Sigmoid colon (tissue), 6 donors: ENCODE measurements at regions not wholly inside any gene's neighbourhood (a gene's known extent, or its start where the extent isn't known, plus 50 kb on each side); places are given as distances from the start of the nearest gene placed in this dataset.
A peak's percentile ranks its signal among the peaks of the same experiment; 100 is the strongest.

ENCODE experiments used
- DNase-seq: peaks from one replicate; pipeline ENCODE4 v3.0.0-alpha.2; 2019
- H3K27ac ChIP-seq, 4 donors: fragments of 200-600 bp; sonication (generic); one replicate each; pipeline ENCODE4 v1.5.1; 2016 to 2019; ENCODE audit warnings: mild to moderate bottlenecking in 1 of 4
- H3K27me3 ChIP-seq, 3 donors: fragments of 200-600 bp; sonication (generic); one replicate each; pipeline ENCODE4 v1.5.1; 2019; ENCODE audit warnings: mild to moderate bottlenecking in 1 of 3
- H3K36me3 ChIP-seq, 4 donors: fragments of 200-600 bp; sonication (generic); one replicate each; pipeline ENCODE4 v1.5.1; 2016 to 2019
- H3K4me1 ChIP-seq, 4 donors: fragments of 200-600 bp; sonication (generic); one replicate each; pipeline ENCODE4 v1.5.1; 2017 to 2019
- H3K4me3 ChIP-seq, 4 donors: fragments of 200-600 bp; sonication (generic); one replicate each; pipeline ENCODE4 v1.5.1; 2017 to 2019; ENCODE audit warnings: mild to moderate bottlenecking in 2 of 4, moderate library complexity in 1 of 4
- H3K9me3 ChIP-seq, 4 donors: fragments of 200-600 bp in 3 of 4; sonication (generic) in 3 of 4; one replicate each; pipeline versions ENCODE4 v1.5.1 to v1.6.1; 2013 to 2019
- CTCF ChIP-seq, 4 experiments: fragments of 450-650 bp in 3 of 4; fragments of 200-600 bp in 1 of 4; IDR thresholded peaks; one replicate each; pipeline ENCODE4 v1.5.1; 2016 to 2019; ENCODE audit warnings: antibody characterized with exemption in 4 of 4, mild to moderate bottlenecking in 3 of 4, moderate library complexity in 2 of 4
- EP300 ChIP-seq, 4 donors: sonication (generic); formaldehyde crosslinking; IDR thresholded peaks; one replicate each; pipeline ENCODE4 v1.6.1; 2017; ENCODE audit warnings: antibody characterized with exemption in 4 of 4
- POLR2A ChIP-seq, 2 donors: fragments of 450-650 bp; IDR thresholded peaks; one replicate each; pipeline ENCODE4 v1.6.1; 2016; ENCODE audit warnings: antibody characterized with exemption in 2 of 2, mild to moderate bottlenecking in 2 of 2, moderate library complexity in 2 of 2
- POLR2AphosphoS5 ChIP-seq, 4 donors: sonication (generic); formaldehyde crosslinking; IDR thresholded peaks; one replicate each; pipeline ENCODE4 v1.6.1; 2017; ENCODE audit warnings: antibody characterized with exemption in 4 of 4
- WGBS, 2 donors: extraction: QIAGEN DNeasy Blood & Tissue Kit; methylation state at CpG; one replicate each; pipeline ENCODE4 v1.1.7; 2013; 5-methylcytosine and 5-hydroxymethylcytosine counted together
- intact Hi-C: fragments of 100-400 bp; cut with DNase I; formaldehyde crosslinking; loops from one replicate; pipeline ENCODE4 v1.15.1; 2023
- donor health status: healthy with polysubstance abuse.
- donor health status: healthy.

- H3K4me1 ChIP-seq = peaks cover 0 to 16% (median 13%) of the 10 kb centered on the region in 4 donors
- no peaks in the 10 kb centered on the region for H3K27me3 ChIP-seq
- WGBS, 2 donors = 6 to 48% methylated on average over 1 of the region's 1 CpG
- no peak for DNase-seq
- no peak for TF ChIP-seq EP300 (IDR thresholded peaks at IDR 0.05)
- no peak for TF ChIP-seq POLR2AphosphoS5 (IDR thresholded peaks at IDR 0.05)
- no peak for TF ChIP-seq CTCF (IDR thresholded peaks at IDR 0.05)
- TF ChIP-seq POLR2A (IDR thresholded peaks at IDR 0.05) = no peak
- H3K36me3 ChIP-seq = no peaks in the 10 kb centered on the region
- H3K9me3 ChIP-seq = no peaks in the 10 kb centered on the region
- intact Hi-C loops = no loop called here
- no peak overlapping the region for H3K27ac ChIP-seq
- no peak overlapping the region for H3K4me3 ChIP-seq
Observed at GRCh38 chr17:71176331-71176730, 944.5 kb upstream of the SOX9 start.

GRCh38 chr17:71176928-71177443 is 943.8 kb upstream of the SOX9 start:
- 9 to 56% methylated on average over 6 of the region's 6 CpGs for WGBS, 2 donors
- TF ChIP-seq POLR2A (IDR thresholded peaks at IDR 0.05) = no peak
- no peak for TF ChIP-seq EP300 (IDR thresholded peaks at IDR 0.05)
- TF ChIP-seq POLR2AphosphoS5 (IDR thresholded peaks at IDR 0.05) = no peak
- TF ChIP-seq CTCF (IDR thresholded peaks at IDR 0.05) = no peak

GRCh38 chr17:71180801-71181385 is 939.9 kb upstream of the SOX9 start:
- 8 to 34% methylated on average over 6 of the region's 6 CpGs for WGBS, 2 donors
- Histone ChIP-seq H3K27me3 (no peaks in the 10 kb centered on the region), H3K36me3 (no peaks in the 10 kb centered on the region), H3K9me3 (no peaks in the 10 kb centered on the region), H3K4me1 (peaks cover 0 to 33% (median 21%) of the 10 kb centered on the region in 4 donors), H3K27ac (peak overlapping the region; percentile 0 to 65 (median 54)), H3K4me3 (no peak overlapping the region)
- peak; percentile 82 for DNase-seq
- intact Hi-C loops = no loop called here
- TF ChIP-seq POLR2AphosphoS5 (IDR thresholded peaks at IDR 0.05) (peak; percentile 64 to 81 (median 74)), EP300 (IDR thresholded peaks at IDR 0.05) (peak; percentile 49 to 67 (median 54)), CTCF (IDR thresholded peaks at IDR 0.05) (no peak), POLR2A (IDR thresholded peaks at IDR 0.05) (no peak)

More at GRCh38 chr17:71176928-71177443, 943.8 kb upstream of the SOX9 start:
- no peaks in the 10 kb centered on the region for H3K9me3 ChIP-seq
- intact Hi-C loops = no loop called here
- no peaks in the 10 kb centered on the region for H3K36me3 ChIP-seq
- no peaks in the 10 kb centered on the region for H3K27me3 ChIP-seq
- no peak overlapping the region for H3K4me3 ChIP-seq
- DNase-seq = no peak
- H3K27ac ChIP-seq = no peak overlapping the region
- peaks cover 0 to 19% (median 15%) of the 10 kb centered on the region in 4 donors for H3K4me1 ChIP-seq

DNA sequence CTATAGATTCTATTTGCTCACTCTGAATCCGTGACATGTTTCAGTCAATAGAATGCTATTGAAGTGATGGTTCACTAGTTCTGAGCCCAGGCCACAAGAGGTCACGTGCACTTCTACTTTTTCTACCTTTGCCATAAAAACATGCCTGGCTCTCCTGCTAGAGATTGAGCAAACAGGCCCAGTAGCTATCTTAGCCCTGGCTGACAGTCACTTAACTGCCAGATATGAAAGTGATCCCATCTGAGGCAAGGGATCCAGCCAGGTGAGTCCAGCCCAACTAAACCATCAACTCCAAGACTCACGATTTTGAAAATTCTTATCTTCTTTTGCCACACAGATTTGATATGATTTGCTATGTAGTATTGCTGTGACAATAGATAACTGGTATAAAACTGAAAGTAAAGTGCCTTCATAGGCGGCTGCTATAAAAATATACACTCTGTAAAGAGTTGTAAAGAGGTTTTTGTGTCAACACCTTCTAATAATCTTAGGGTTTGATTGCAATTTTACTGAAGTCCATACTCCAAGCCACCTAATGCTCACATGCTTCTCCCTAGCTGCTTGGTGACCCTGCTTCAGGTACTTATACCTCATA is 937.7 kb upstream of the SOX9 start:
- 19 to 69% methylated on average over 4 of the region's 4 CpGs for WGBS, 2 donors
- peaks cover 0 to 33% (median 19%) of the 10 kb centered on the region in 4 donors for H3K4me1 ChIP-seq
- H3K27me3 ChIP-seq = no peaks in the 10 kb centered on the region
- intact Hi-C loops = no loop called here
- no peak overlapping the region for H3K27ac ChIP-seq
- no peak for DNase-seq
- no peak for TF ChIP-seq POLR2A (IDR thresholded peaks at IDR 0.05)
- TF ChIP-seq CTCF (IDR thresholded peaks at IDR 0.05) = no peak
- TF ChIP-seq POLR2AphosphoS5 (IDR thresholded peaks at IDR 0.05) = no peak
- no peak for TF ChIP-seq EP300 (IDR thresholded peaks at IDR 0.05)
- no peaks in the 10 kb centered on the region for H3K9me3 ChIP-seq
- no peak overlapping the region for H3K4me3 ChIP-seq
- H3K36me3 ChIP-seq = no peaks in the 10 kb centered on the region
